22Rv1 (cell line): ENCODE measurements at regions not wholly inside any gene's neighbourhood (a gene's known extent, or its start where the extent isn't known, plus 50 kb on each side); places are given as distances from the start of the nearest gene placed in this dataset.

Source experiments
- H3K27ac ChIP-seq: fragments of 450-650 bp; 2 replicates; pipeline ENCODE4 v1.5.1; 2017
- ZFX ChIP-seq: fragments of 450-650 bp; IDR thresholded peaks from 2 replicates; pipeline ENCODE4 v1.6.1; 2017; ENCODE audit warnings: antibody characterized with exemption, borderline replicate concordance
- TF ChIP-seq, protein P1 (sequence below): fragments of 450-650 bp; IDR thresholded peaks from 2 replicates; pipeline ENCODE4 v1.5.1; 2017; ENCODE audit warnings: mild to moderate bottlenecking

DNA sequence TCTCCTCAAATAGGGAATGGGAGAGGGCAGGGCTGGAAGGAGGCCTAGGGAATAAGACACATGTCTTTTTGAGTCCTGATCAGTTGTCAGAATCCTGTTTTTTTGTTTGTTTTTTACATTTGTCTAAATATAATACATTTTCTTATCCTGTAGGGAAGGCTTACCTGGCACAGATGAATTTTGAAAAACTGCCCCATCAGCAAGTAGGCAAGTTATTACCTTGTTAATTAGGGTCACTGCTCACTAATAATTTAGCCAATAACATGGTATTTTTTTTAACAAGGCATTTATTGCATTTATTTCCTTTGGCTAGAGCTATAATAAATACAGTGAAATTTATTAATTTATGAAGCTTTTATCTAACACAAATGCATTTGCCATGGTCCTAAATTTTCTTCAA, 423.2 kb upstream of the ONECUT1 start:
- no peak overlapping the region for H3K27ac ChIP-seq
- TF ChIP-seq, protein P1, sequence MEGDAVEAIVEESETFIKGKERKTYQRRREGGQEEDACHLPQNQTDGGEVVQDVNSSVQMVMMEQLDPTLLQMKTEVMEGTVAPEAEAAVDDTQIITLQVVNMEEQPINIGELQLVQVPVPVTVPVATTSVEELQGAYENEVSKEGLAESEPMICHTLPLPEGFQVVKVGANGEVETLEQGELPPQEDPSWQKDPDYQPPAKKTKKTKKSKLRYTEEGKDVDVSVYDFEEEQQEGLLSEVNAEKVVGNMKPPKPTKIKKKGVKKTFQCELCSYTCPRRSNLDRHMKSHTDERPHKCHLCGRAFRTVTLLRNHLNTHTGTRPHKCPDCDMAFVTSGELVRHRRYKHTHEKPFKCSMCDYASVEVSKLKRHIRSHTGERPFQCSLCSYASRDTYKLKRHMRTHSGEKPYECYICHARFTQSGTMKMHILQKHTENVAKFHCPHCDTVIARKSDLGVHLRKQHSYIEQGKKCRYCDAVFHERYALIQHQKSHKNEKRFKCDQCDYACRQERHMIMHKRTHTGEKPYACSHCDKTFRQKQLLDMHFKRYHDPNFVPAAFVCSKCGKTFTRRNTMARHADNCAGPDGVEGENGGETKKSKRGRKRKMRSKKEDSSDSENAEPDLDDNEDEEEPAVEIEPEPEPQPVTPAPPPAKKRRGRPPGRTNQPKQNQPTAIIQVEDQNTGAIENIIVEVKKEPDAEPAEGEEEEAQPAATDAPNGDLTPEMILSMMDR = no peak
- no peak for TF ChIP-seq ZFX

DNA sequence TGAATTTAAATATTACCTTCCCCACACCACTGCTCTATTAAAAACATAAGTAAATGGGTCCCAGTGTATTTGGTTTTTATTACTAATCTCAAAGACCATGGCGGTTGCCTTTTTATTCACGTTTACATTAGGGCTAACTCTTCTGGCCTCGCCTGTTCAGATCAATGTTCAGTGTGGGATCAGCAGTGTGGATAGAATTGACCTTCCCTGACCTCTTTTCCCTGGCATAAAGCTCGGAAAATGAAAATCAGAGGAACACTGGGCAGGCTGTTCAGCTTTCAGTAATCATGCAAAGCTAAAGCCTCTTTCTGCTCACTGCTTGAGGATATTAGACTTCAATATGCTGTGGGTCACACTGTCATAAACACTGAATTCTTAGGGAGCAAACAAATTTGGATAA, 422.6 kb upstream of the ONECUT1 start:
- no peak for TF ChIP-seq ZFX
- TF ChIP-seq, protein P1 = no peak
- no peak overlapping the region for H3K27ac ChIP-seq

DNA sequence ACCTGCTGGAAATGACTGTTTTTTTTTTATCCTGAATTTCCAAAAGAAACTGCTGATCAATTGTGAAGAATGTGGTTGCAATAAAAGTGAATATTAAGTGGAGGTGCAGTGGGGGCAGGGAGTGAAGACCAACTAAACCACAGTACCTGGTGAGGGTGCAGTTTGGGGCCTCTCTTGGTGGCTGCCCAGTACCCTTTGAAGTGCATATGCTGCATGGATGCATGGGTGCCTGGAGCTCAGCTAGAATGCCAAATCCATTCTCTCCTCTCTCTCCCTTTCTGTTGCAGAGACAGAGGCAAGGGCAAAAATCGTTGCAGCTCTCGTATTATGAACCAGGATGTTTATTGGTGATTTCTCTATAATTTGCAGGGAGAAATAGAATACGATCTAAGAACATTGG, 420.5 kb upstream of the ONECUT1 start:
- H3K27ac ChIP-seq = no peak overlapping the region
- TF ChIP-seq, protein P1 = no peak
- no peak for TF ChIP-seq ZFX

DNA sequence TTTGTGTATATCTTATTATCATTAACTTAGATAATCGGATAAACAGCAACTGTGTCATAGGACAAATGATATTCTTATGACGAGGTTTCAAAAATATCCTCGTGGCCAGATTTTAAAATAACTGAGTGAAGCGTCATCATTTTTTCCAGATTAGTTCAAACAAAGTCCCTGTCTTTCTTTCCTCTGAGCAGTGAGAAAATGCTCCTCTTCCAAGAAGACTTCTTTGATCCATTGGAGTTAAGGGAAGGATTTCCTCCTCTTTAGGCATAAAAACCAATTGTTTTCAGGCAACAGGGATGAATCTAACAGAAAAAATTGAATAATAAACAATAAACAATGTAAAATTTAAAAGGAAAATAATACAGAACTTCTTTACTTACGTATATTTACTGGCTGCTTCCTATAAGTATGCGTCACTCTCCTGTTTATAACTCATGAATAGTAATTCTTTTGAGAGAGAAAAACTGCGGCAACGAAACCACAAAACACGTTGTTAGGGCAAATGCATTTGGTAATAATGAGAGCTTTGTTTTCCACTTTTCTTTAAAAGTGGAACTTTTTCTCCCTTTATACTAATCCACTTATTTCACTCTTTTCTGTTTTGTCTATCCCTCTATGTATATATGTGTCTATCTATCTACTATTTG, 419.4 kb upstream of the ONECUT1 start:
- no peak for TF ChIP-seq ZFX
- TF ChIP-seq, protein P1 = no peak
- no peak overlapping the region for H3K27ac ChIP-seq

DNA sequence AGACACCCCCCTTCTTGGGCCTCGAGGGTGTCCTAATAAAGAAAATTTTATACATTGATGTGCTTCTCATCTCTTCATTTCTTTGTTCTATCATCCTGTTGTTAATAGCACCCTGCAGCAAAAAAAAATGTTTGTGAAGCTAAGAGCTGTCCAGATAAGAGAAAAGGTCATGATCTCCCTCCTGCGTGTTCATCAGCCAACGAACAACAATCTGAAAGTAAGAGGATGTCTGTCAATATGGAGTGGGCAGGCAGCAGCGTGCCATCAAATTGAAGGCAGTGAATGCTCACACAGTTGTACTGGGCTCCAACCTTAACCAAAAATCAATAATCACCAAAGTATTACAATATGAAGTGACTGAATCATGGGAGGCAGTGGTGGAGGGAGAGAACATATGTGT, 418.6 kb upstream of the ONECUT1 start:
- no peak overlapping the region for H3K27ac ChIP-seq
- TF ChIP-seq, protein P1 = no peak
- TF ChIP-seq ZFX = no peak

DNA sequence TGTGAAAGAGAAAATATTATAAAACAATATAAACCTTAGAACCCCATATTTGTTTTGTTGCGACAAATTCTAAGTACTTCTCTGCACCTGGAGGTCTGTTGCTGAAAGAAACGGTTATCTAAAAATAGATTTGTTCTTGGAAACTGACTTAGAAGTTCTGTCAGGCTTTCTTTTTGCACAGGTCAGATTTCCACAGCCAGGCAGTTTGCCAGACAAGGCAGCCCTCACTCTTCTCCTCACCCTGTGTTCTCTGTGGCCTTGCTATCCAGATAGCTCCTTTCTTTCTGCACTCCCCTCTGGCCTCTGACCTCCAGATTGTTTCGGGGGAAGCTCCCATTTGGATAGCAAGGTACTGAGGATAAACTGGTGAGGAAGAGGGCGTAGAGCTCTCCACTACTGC, 413.3 kb upstream of the ONECUT1 start:
- H3K27ac ChIP-seq = no peak overlapping the region
- no peak for TF ChIP-seq ZFX
- TF ChIP-seq, protein P1 = no peak

DNA sequence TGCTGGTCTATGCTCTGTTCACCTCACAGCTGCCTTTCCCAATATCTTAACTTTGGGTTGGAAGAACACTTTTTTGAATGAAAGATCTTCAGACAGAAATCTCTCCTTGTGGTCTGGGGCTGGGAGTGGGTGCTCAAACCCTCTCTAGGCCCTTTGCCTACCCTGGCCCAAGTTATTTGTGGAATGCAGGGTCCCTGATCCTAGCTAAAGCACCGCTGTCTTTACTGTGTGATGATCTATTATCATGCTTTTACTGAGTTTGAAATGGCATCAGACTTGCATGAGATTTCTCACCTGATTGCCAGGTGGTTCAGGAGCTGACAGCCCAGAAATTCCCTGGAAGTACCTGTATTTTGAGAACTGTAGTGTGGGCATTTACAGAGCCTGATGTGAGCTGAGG, 412.7 kb upstream of the ONECUT1 start:
- no peak for TF ChIP-seq ZFX
- TF ChIP-seq, protein P1 = no peak

More for the DNA sequence above, 412.7 kb upstream of the ONECUT1 start:
- H3K27ac ChIP-seq = no peak overlapping the region
